ENCODE measurements at regions not wholly inside any gene's neighbourhood (a gene's known extent, or its start where the extent isn't known, plus 50 kb on each side); places are given as distances from the start of the nearest gene placed in this dataset.

DNA sequence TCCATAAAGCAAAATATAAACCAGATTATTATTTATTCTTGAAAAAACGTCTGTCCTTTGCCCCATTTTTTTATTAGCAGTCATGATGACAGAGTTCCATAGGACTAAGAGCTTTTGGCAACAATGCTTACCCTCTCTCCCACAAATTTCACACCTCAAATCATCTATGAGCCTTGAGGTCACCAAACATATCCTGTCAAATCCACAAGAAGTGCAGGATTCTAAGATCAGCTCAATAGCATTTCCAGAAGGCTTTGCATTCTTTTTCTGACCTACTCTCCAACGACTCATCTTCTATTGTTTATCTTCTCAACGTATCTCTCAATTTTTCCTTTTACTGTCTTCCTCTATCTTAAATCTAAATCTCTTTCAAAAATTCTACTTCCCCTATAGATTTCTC, 619.1 kb upstream of the BCHE start:
- TF ChIP-seq PAX5 (IDR thresholded peaks at IDR 0.05; ENCODE audit: insufficient read depth, low read length, severe bottlenecking) (no peak), POLR2AphosphoS5 (IDR thresholded peaks at IDR 0.05; ENCODE audit: low read depth, low read length) (no peak), POLR2A (IDR thresholded peaks at IDR 0.05; ENCODE audit: low read depth, low read length) (no peak), POU2F2 (IDR thresholded peaks at IDR 0.05; ENCODE audit: low read depth, low read length) (no peak), TAF1 (IDR thresholded peaks at IDR 0.05; ENCODE audit: low read depth, low read length) (no peak)
